ENCODE measurements at regions not wholly inside any gene's neighbourhood (a gene's known extent, or its start where the extent isn't known, plus 50 kb on each side); places are given as distances from the start of the nearest gene placed in this dataset.

GRCh38 chr5:124869426-124870033 lies 123.1 kb upstream of the ZNF608 start:
- no peak for DNase-seq
- H3K27ac Mint-ChIP-seq: no peak overlapping the region
- H3K4me3 Mint-ChIP-seq: no peak overlapping the region
- ChIA-PET CTCF (no interaction called here), POLR2A (no interaction called here)
- no peak for TF ChIP-seq CTCF (IDR thresholded peaks at IDR 0.05)
- ATAC-seq (ENCODE audit: low read depth): no peak
- H3K4me1 Mint-ChIP-seq: peaks cover 16% of the 10 kb centered on the region
- H3K36me3 Mint-ChIP-seq (ENCODE audit: low read depth): no peaks in the 10 kb centered on the region
- intact Hi-C loops (cut with micrococcal nuclease): no loop called here
- no peaks in the 10 kb centered on the region for H3K9me3 Mint-ChIP-seq
- no peaks in the 10 kb centered on the region for H3K27me3 Mint-ChIP-seq

GRCh38 chr5:124870070-124870469 lies 123.6 kb upstream of the ZNF608 start:
- no peak for TF ChIP-seq CTCF (IDR thresholded peaks at IDR 0.05)
- Mint-ChIP-seq H3K36me3 (ENCODE audit: low read depth) (no peaks in the 10 kb centered on the region), H3K9me3 (no peaks in the 10 kb centered on the region), H3K4me3 (no peak overlapping the region), H3K27me3 (no peaks in the 10 kb centered on the region), H3K27ac (no peak overlapping the region), H3K4me1 (peaks cover 16% of the 10 kb centered on the region)
- ChIA-PET POLR2A (no interaction called here), CTCF (no interaction called here)
- intact Hi-C loops (cut with micrococcal nuclease): no loop called here
- ATAC-seq (ENCODE audit: low read depth) (no peak), DNase-seq (no peak)

GRCh38 chr5:124871303-124871702 lies 124.9 kb upstream of the ZNF608 start:
- no peaks in the 10 kb centered on the region for H3K27me3 Mint-ChIP-seq
- H3K4me3 Mint-ChIP-seq: no peak overlapping the region
- intact Hi-C loops (cut with micrococcal nuclease): no loop called here
- ChIA-PET POLR2A (interaction anchor here (0.6 kb wide), 2 partner anchors 113 to 653 kb away, joined by 3 to 6 read pairs; no protein-coding TSS in a partner anchor), CTCF (no interaction called here)
- no peak for TF ChIP-seq CTCF (IDR thresholded peaks at IDR 0.05)
- no peak for ATAC-seq (ENCODE audit: low read depth)
- peaks cover 9% of the 10 kb centered on the region for H3K4me1 Mint-ChIP-seq
- H3K9me3 Mint-ChIP-seq: no peaks in the 10 kb centered on the region
- DNase-seq: no peak
- H3K27ac Mint-ChIP-seq: no peak overlapping the region
- no peaks in the 10 kb centered on the region for H3K36me3 Mint-ChIP-seq (ENCODE audit: low read depth)

GRCh38 chr5:124872086-124872485 lies 125.6 kb upstream of the ZNF608 start:
- Mint-ChIP-seq H3K27me3 (no peaks in the 10 kb centered on the region), H3K4me1 (peaks cover 3% of the 10 kb centered on the region), H3K9me3 (no peaks in the 10 kb centered on the region), H3K27ac (no peak overlapping the region), H3K4me3 (no peak overlapping the region), H3K36me3 (ENCODE audit: low read depth) (no peaks in the 10 kb centered on the region)
- ChIA-PET CTCF (no interaction called here), POLR2A (no interaction called here)
- DNase-seq (no peak), ATAC-seq (ENCODE audit: low read depth) (no peak)
- TF ChIP-seq CTCF (IDR thresholded peaks at IDR 0.05): no peak
- intact Hi-C loops (cut with micrococcal nuclease): no loop called here

- intact Hi-C loops (cut with micrococcal nuclease): no loop called here
- ChIA-PET POLR2A (no interaction called here), CTCF (no interaction called here)
- DNase-seq (no peak), ATAC-seq (ENCODE audit: low read depth) (no peak)
- no peaks in the 10 kb centered on the region for H3K27me3 Mint-ChIP-seq
- H3K4me1 Mint-ChIP-seq: peaks cover 2% of the 10 kb centered on the region
- no peak overlapping the region for H3K4me3 Mint-ChIP-seq
- no peaks in the 10 kb centered on the region for H3K9me3 Mint-ChIP-seq
- no peak for TF ChIP-seq CTCF (IDR thresholded peaks at IDR 0.05)
- H3K36me3 Mint-ChIP-seq (ENCODE audit: low read depth): no peaks in the 10 kb centered on the region
- H3K27ac Mint-ChIP-seq: no peak overlapping the region
Observed at GRCh38 chr5:124872615-124873014, 126.2 kb upstream of the ZNF608 start.
